Natural killer cell (primary cell): ENCODE measurements at regions not wholly inside any gene's neighbourhood (a gene's known extent, or its start where the extent isn't known, plus 50 kb on each side); places are given as distances from the start of the nearest gene placed in this dataset.
"Not testable (repeated sequence)": the region's sequence is repeated elsewhere in the genome, so short reads cannot be mapped to it uniquely, and the experiment has no call there.

Source experiments
- ATAC-seq, 3 donors: fragments of 150-1000 bp in 2 of 3; fragments of 200-7000 bp in 1 of 3; cut with Tn5 transposase; 1 replicate in 1 of 3; 2 replicates in 2 of 3; pipeline ENCODE4 v1.10.0; 2021; ENCODE audit warnings: mild to moderate bottlenecking in 2 of 3, moderate library complexity in 2 of 3
- DNase-seq, 2 donors: peaks; one replicate each; pipeline versions ENCODE4 v3.0.0 to v3.0.0-alpha.2; 2013 to 2021; ENCODE audit warnings: mixed read lengths in 1 of 2
- H3K27ac ChIP-seq: one replicate; pipeline ENCODE4 v1.5.1; 2013; ENCODE audit warnings: mild to moderate bottlenecking, low read length
- H3K27me3 ChIP-seq: one replicate; pipeline ENCODE4 v1.6.1; 2013; ENCODE audit warnings: low read length; ENCODE audit not compliant: control insufficient read depth, insufficient read depth
- H3K36me3 ChIP-seq: one replicate; pipeline ENCODE4 v1.6.1; 2013; ENCODE audit warnings: low read length; ENCODE audit not compliant: control insufficient read depth, insufficient read depth
- H3K4me1 ChIP-seq: one replicate; pipeline ENCODE4 v1.6.1; 2013; ENCODE audit warnings: low read length; ENCODE audit not compliant: control insufficient read depth, insufficient read depth
- H3K4me3 ChIP-seq: one replicate; pipeline ENCODE4 v1.5.1; 2013; ENCODE audit warnings: low read length
- H3K9me3 ChIP-seq: one replicate; pipeline ENCODE4 v1.6.1; 2013; ENCODE audit warnings: low read length; ENCODE audit not compliant: control insufficient read depth, insufficient read depth
- H3K27ac Mint-ChIP-seq, 2 donors: one replicate each; pipeline ENCODE4 v1.8.0; 2022; ENCODE audit warnings: mild to moderate bottlenecking in 2 of 2, mixed read lengths in 2 of 2, moderate library complexity in 1 of 2
- H3K27me3 Mint-ChIP-seq, 2 donors: one replicate each; pipeline ENCODE4 v1.8.0; 2022; ENCODE audit warnings: low read depth in 2 of 2, mixed read lengths in 2 of 2
- H3K36me3 Mint-ChIP-seq: one replicate; pipeline ENCODE4 v1.8.0; 2022; ENCODE audit warnings: mixed read lengths
- H3K4me1 Mint-ChIP-seq, 2 donors: one replicate each; pipeline ENCODE4 v1.8.0; 2022; ENCODE audit warnings: mixed read lengths in 2 of 2
- H3K4me3 Mint-ChIP-seq: one replicate; pipeline ENCODE4 v1.8.0; 2022; ENCODE audit warnings: mild to moderate bottlenecking, moderate library complexity, mixed read lengths
- H3K9me3 Mint-ChIP-seq, 2 donors: one replicate each; pipeline ENCODE4 v1.8.0; 2022; ENCODE audit warnings: mixed read lengths in 2 of 2
- CTCF ChIP-seq: fragments of 200-600 bp; IDR thresholded peaks from one replicate; pipeline ENCODE4 v1.8.0; 2022; ENCODE audit warnings: antibody characterized with exemption
- WGBS: methylation state at CpG from one replicate; pipeline ENCODE4 v1.1.7; 2013; ENCODE audit warnings: missing lambda C conversion rate; ENCODE audit not compliant: insufficient coverage; 5-methylcytosine and 5-hydroxymethylcytosine counted together
- intact Hi-C: fragments of 100-400 bp; cut with micrococcal nuclease; formaldehyde crosslinking; loops from one replicate; pipeline ENCODE4 v1.14.2; 2022

GRCh38 chr2:18271370-18272147, 288.9 kb downstream of the RDH14 start:
- WGBS, result 90% methylated on average over 17 of the region's 17 CpGs
- Histone ChIP-seq H3K9me3 (no peaks in the 10 kb centered on the region), H3K4me3 (no peak overlapping the region), H3K27ac (no peak overlapping the region), H3K36me3 (no peaks in the 10 kb centered on the region), H3K27me3 (no peaks in the 10 kb centered on the region), H3K4me1 (no peaks in the 10 kb centered on the region)
- ATAC-seq (no peak), DNase-seq (no peak)
- no peak for TF ChIP-seq CTCF
- Mint-ChIP-seq H3K36me3 (no peaks in the 10 kb centered on the region), H3K27ac (no peak overlapping the region), H3K27me3 (no peaks in the 10 kb centered on the region), H3K4me3 (no peak overlapping the region), H3K4me1 (no peaks in the 10 kb centered on the region), H3K9me3 (peaks cover 0 to 3% of the 10 kb centered on the region in 2 donors)
- intact Hi-C loops, result no loop called here

DNA sequence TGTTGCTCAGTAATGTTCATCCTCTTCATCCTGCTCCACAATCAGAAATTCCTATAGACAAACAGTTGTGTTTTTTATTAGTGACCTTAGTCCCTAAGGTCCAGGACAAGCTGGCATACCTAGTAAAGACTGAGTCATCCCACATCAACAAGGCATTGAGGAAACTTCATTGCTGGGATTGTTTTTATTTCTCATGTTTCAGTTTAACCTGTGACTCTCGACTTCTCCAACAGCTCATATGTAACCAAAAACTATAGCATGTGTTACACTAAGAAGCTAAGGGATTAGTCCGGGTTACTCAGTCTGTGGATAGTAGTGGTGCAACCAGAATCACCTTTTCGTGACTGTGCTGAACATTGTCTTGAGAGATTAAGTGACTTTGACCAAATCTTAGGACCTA, 292.1 kb downstream of the RDH14 start:
- DNase-seq, result no peak
- Mint-ChIP-seq H3K4me3 (no peak overlapping the region), H3K36me3 (no peaks in the 10 kb centered on the region), H3K9me3 (peaks cover 6% of the 10 kb centered on the region in 2 donors), H3K27ac (no peak overlapping the region), H3K4me1 (no peaks in the 10 kb centered on the region), H3K27me3 (no peaks in the 10 kb centered on the region)
- Histone ChIP-seq H3K4me3 (no peak overlapping the region), H3K36me3 (no peaks in the 10 kb centered on the region), H3K27ac (no peak overlapping the region), H3K9me3 (no peaks in the 10 kb centered on the region), H3K27me3 (no peaks in the 10 kb centered on the region), H3K4me1 (no peaks in the 10 kb centered on the region)
- no peak for ATAC-seq
- no peak for TF ChIP-seq CTCF
- intact Hi-C loops, result no loop called here
- 79% methylated on average over 3 of the region's 3 CpGs for WGBS

DNA sequence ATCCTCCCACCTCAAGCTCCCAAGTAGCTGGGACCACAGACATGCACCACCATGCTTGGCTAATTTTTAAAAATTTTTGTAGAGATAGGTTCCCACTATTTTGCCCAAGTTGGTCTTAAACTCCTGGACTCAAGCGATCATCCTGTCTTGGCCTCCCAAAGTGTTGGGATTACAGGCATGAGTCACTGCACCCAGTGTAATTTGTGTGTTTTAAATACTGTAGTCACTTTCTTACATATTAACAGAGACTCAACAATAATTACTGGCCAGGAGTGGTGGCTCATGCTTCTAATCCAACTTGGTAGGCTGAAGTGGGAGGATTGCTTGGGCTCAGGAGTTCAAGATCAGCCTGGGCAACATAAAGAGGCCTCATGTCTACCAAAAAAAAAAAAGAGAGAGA, 293.0 kb downstream of the RDH14 start:
- no peak overlapping the region for H3K4me3 ChIP-seq
- Mint-ChIP-seq H3K27ac (no peak overlapping the region), H3K4me1 (no peaks in the 10 kb centered on the region), H3K9me3 (peaks cover 6% of the 10 kb centered on the region in 2 donors), H3K4me3 (no peak overlapping the region), H3K27me3 (no peaks in the 10 kb centered on the region), H3K36me3 (no peaks in the 10 kb centered on the region)
- no peaks in the 10 kb centered on the region for H3K9me3 ChIP-seq
- H3K27me3 ChIP-seq, result no peaks in the 10 kb centered on the region
- intact Hi-C loops, result no loop called here
- TF ChIP-seq CTCF, result no peak
- ATAC-seq (no peak), DNase-seq (no peak)
- 100% methylated on average over 1 of the region's 1 CpG for WGBS
- H3K36me3 ChIP-seq, result no peaks in the 10 kb centered on the region
- no peak overlapping the region for H3K27ac ChIP-seq
- no peaks in the 10 kb centered on the region for H3K4me1 ChIP-seq

DNA sequence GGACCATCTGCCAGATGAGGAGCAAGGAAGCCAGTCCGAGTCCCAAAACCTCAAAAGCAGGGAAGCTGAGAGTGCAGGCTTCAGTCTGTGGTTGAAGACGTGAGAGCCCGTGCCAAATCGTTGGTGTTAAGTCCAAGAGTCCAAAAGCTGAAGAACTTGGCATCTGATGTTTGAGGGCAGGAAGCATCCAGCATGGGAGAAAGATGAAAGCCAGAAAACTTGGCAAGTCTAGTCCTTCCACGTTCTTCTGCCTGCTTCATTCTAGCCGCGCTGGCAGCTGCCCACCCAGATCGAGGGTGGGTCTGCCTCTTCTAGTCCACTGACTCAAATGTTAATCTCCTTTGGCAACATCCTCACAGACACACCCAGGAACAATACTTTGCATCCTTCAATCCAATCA, 293.8 kb downstream of the RDH14 start:
- H3K27ac ChIP-seq, H3K4me1 Mint-ChIP-seq, H3K36me3 Mint-ChIP-seq, DNase-seq, H3K9me3 ChIP-seq, H3K27me3 Mint-ChIP-seq, H3K4me3 ChIP-seq, H3K4me1 ChIP-seq, ATAC-seq, H3K9me3 Mint-ChIP-seq, H3K27ac Mint-ChIP-seq, H3K27me3 ChIP-seq, H3K36me3 ChIP-seq, intact Hi-C loops, H3K4me3 Mint-ChIP-seq: not testable (repeated sequence)
- WGBS, result 86% methylated on average over 8 of the region's 8 CpGs
